Type B pancreatic cell (in vitro differentiated cells): ENCODE measurements at regions not wholly inside any gene's neighbourhood (a gene's known extent, or its start where the extent isn't known, plus 50 kb on each side); places are given as distances from the start of the nearest gene placed in this dataset.

ENCODE experiments used
- DNase-seq: peaks from one replicate; pipeline ENCODE4 v3.0.0; 2021; ENCODE audit warnings: mixed read lengths; ENCODE audit not compliant: unreplicated experiment; ENCODE audit errors: extremely low spot score
- H3K27ac Mint-ChIP-seq: 2 replicates; pipeline ENCODE4 v1.8.0; 2021; ENCODE audit warnings: mild to moderate bottlenecking, mixed read lengths
- H3K27me3 Mint-ChIP-seq: 2 replicates; pipeline ENCODE4 v1.8.0; 2021; ENCODE audit warnings: mixed read lengths
- H3K36me3 Mint-ChIP-seq: 2 replicates; pipeline ENCODE4 v1.8.0; 2021; ENCODE audit warnings: mixed read lengths
- H3K4me1 Mint-ChIP-seq: one replicate; pipeline ENCODE4 v1.8.0; 2021; ENCODE audit warnings: mixed read lengths; ENCODE audit not compliant: unreplicated experiment
- H3K4me3 Mint-ChIP-seq: 2 replicates; pipeline ENCODE4 v1.8.0; 2021; ENCODE audit warnings: mild to moderate bottlenecking, mixed read lengths
- H3K9me3 Mint-ChIP-seq: 2 replicates; pipeline ENCODE4 v1.8.0; 2021; ENCODE audit warnings: mixed read lengths
- CTCF ChIP-seq: fragments of 200-600 bp; sonication (generic); conservative IDR thresholded peaks from 2 replicates; pipeline ENCODE4 v1.5.0; 2021; ENCODE audit warnings: antibody characterized with exemption, mild to moderate bottlenecking

- no peak for DNase-seq
- TF ChIP-seq CTCF: no peak
- H3K27ac Mint-ChIP-seq: no peak overlapping the region
- H3K9me3 Mint-ChIP-seq: peaks cover 5% of the 10 kb centered on the region
- H3K36me3 Mint-ChIP-seq: no peaks in the 10 kb centered on the region
- peaks cover 8% of the 10 kb centered on the region for H3K27me3 Mint-ChIP-seq
- H3K4me1 Mint-ChIP-seq: no peaks in the 10 kb centered on the region
- H3K4me3 Mint-ChIP-seq: no peak overlapping the region
Observed at GRCh38 chr7:41882745-41883420, 180.0 kb upstream of the INHBA start.

GRCh38 chr7:41882256-41882655 is 179.4 kb upstream of the INHBA start:
- H3K4me3 Mint-ChIP-seq: no peak overlapping the region
- DNase-seq: no peak
- no peaks in the 10 kb centered on the region for H3K36me3 Mint-ChIP-seq
- no peak for TF ChIP-seq CTCF
- no peak overlapping the region for H3K27ac Mint-ChIP-seq
- no peaks in the 10 kb centered on the region for H3K4me1 Mint-ChIP-seq
- peaks cover 5% of the 10 kb centered on the region for H3K9me3 Mint-ChIP-seq
- peaks cover 5% of the 10 kb centered on the region for H3K27me3 Mint-ChIP-seq

- DNase-seq: no peak
- H3K36me3 Mint-ChIP-seq: no peaks in the 10 kb centered on the region
- peaks cover 5% of the 10 kb centered on the region for H3K9me3 Mint-ChIP-seq
- TF ChIP-seq CTCF: no peak
- H3K27ac Mint-ChIP-seq: no peak overlapping the region
- H3K4me1 Mint-ChIP-seq: no peaks in the 10 kb centered on the region
- no peak overlapping the region for H3K4me3 Mint-ChIP-seq
- peaks cover 10% of the 10 kb centered on the region for H3K27me3 Mint-ChIP-seq
Observed at GRCh38 chr7:41881331-41882130, 178.6 kb upstream of the INHBA start.

- H3K27me3 Mint-ChIP-seq: peaks cover 7% of the 10 kb centered on the region
Observed at GRCh38 chr7:41880107-41880506, 177.2 kb upstream of the INHBA start.

GRCh38 chr7:41879403-41879802 is 176.5 kb upstream of the INHBA start:
- no peak overlapping the region for H3K27ac Mint-ChIP-seq
- H3K36me3 Mint-ChIP-seq: no peaks in the 10 kb centered on the region
- H3K27me3 Mint-ChIP-seq: peaks cover 9% of the 10 kb centered on the region
- no peak for TF ChIP-seq CTCF
- peaks cover 5% of the 10 kb centered on the region for H3K9me3 Mint-ChIP-seq
- H3K4me1 Mint-ChIP-seq: peaks cover 8% of the 10 kb centered on the region
- no peak overlapping the region for H3K4me3 Mint-ChIP-seq
- DNase-seq: no peak

More at GRCh38 chr7:41880107-41880506, 177.2 kb upstream of the INHBA start:
- no peak overlapping the region for H3K27ac Mint-ChIP-seq
- peaks cover 5% of the 10 kb centered on the region for H3K9me3 Mint-ChIP-seq
- TF ChIP-seq CTCF: no peak
- peaks cover 8% of the 10 kb centered on the region for H3K4me1 Mint-ChIP-seq
- no peaks in the 10 kb centered on the region for H3K36me3 Mint-ChIP-seq
- no peak for DNase-seq
- no peak overlapping the region for H3K4me3 Mint-ChIP-seq
